Adipocyte (in vitro differentiated cells): ENCODE measurements at regions not wholly inside any gene's neighbourhood (a gene's known extent, or its start where the extent isn't known, plus 50 kb on each side); places are given as distances from the start of the nearest gene placed in this dataset.
"Not testable (repeated sequence)": the region's sequence is repeated elsewhere in the genome, so short reads cannot be mapped to it uniquely, and the experiment has no call there.

Experiments
- DNase-seq: peaks from one replicate; pipeline ENCODE4 v3.0.0-alpha.2; 2015; ENCODE audit warnings: low read depth
- H3K27me3 ChIP-seq: replicated peaks from 2 replicates; pipeline ENCODE4 v1.7.0; 2013; ENCODE audit warnings: mild to moderate bottlenecking, low read length, moderate library complexity; ENCODE audit not compliant: control insufficient read depth, insufficient read depth
- H3K36me3 ChIP-seq: 2 replicates; pipeline ENCODE4 v1.7.0; 2013; ENCODE audit warnings: low read length, mild to moderate bottlenecking, moderate library complexity; ENCODE audit not compliant: control insufficient read depth, insufficient read depth, severe bottlenecking
- H3K4me1 ChIP-seq: 2 replicates; pipeline ENCODE4 v1.7.0; 2013; ENCODE audit warnings: mild to moderate bottlenecking, low read length, moderate library complexity; ENCODE audit not compliant: control insufficient read depth, insufficient read depth
- H3K4me3 ChIP-seq: 2 replicates; pipeline ENCODE4 v1.7.0; 2013; ENCODE audit warnings: mild to moderate bottlenecking, low read length, moderate library complexity
- H3K9ac ChIP-seq: 2 replicates; pipeline ENCODE4 v1.7.0; 2013; ENCODE audit warnings: mild to moderate bottlenecking, low read length, moderate library complexity
- H3K9me3 ChIP-seq: 2 replicates; pipeline ENCODE4 v1.7.0; 2013; ENCODE audit warnings: mild to moderate bottlenecking, low read length, moderate library complexity; ENCODE audit not compliant: control insufficient read depth

- DNase-seq: no peak
- Histone ChIP-seq H3K27me3 (no peaks in the 10 kb centered on the region), H3K4me1 (no peaks in the 10 kb centered on the region), H3K4me3 (no peak overlapping the region), H3K9ac (no peak overlapping the region), H3K36me3 (no peaks in the 10 kb centered on the region), H3K9me3 (peaks cover 22% of the 10 kb centered on the region)
These were observed 212.0 kb downstream of the PCDH17 start for GRCh38 chr13:57843521-57843920.

DNA sequence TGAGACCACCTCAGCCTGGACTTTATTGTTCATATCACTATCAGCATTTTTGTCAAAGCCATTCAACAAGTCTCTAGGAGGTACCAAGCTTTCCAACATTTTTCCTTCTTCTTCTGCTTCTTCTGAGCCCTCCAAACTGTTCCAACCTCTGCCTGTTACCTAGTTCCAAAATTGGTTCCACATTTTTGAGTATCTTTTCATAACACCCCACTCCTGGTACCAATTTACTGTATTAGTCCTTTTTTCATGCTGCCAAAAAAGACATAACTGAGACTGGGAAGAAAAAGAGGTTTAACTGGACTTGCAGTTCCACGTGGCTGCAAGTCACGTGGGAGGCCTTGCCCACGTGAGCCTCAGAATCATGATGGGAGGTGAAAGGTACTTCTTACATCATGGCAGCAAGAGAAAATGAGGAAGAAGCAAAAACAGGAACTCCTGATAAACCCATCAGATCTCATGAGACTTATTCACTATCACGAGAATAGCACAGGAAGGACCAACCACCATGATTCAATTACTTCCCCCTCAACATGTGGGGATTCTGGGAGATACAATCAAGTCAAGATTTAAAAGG is 215.1 kb downstream of the PCDH17 start:
- Histone ChIP-seq H3K4me1 (no peaks in the 10 kb centered on the region), H3K9me3 (peaks cover 22% of the 10 kb centered on the region), H3K36me3 (no peaks in the 10 kb centered on the region), H3K4me3 (no peak overlapping the region), H3K27me3 (no peaks in the 10 kb centered on the region), H3K9ac (no peak overlapping the region)
- no peak for DNase-seq

GRCh38 chr13:57857945-57858344 is 226.4 kb downstream of the PCDH17 start:
- no peak for DNase-seq
- Histone ChIP-seq H3K36me3 (no peaks in the 10 kb centered on the region), H3K4me1 (no peaks in the 10 kb centered on the region)

GRCh38 chr13:57858376-57858775 is 226.8 kb downstream of the PCDH17 start:
- no peaks in the 10 kb centered on the region for H3K27me3 ChIP-seq
- DNase-seq: no peak
- peaks cover 4% of the 10 kb centered on the region for H3K9me3 ChIP-seq
- H3K4me3 ChIP-seq: no peak overlapping the region
- H3K4me1 ChIP-seq: no peaks in the 10 kb centered on the region
- no peaks in the 10 kb centered on the region for H3K36me3 ChIP-seq
- no peak overlapping the region for H3K9ac ChIP-seq

More at GRCh38 chr13:57857945-57858344, 226.4 kb downstream of the PCDH17 start:
- H3K9me3 ChIP-seq: peaks cover 4% of the 10 kb centered on the region
- no peaks in the 10 kb centered on the region for H3K27me3 ChIP-seq
- no peak overlapping the region for H3K9ac ChIP-seq
- no peak overlapping the region for H3K4me3 ChIP-seq

GRCh38 chr13:57862879-57863278 is 231.3 kb downstream of the PCDH17 start:
- H3K27me3 ChIP-seq: no peaks in the 10 kb centered on the region
- no peak overlapping the region for H3K9ac ChIP-seq
- peaks cover 4% of the 10 kb centered on the region for H3K9me3 ChIP-seq
- H3K36me3 ChIP-seq: no peaks in the 10 kb centered on the region
- no peak for DNase-seq
- no peak overlapping the region for H3K4me3 ChIP-seq
- no peaks in the 10 kb centered on the region for H3K4me1 ChIP-seq

DNA sequence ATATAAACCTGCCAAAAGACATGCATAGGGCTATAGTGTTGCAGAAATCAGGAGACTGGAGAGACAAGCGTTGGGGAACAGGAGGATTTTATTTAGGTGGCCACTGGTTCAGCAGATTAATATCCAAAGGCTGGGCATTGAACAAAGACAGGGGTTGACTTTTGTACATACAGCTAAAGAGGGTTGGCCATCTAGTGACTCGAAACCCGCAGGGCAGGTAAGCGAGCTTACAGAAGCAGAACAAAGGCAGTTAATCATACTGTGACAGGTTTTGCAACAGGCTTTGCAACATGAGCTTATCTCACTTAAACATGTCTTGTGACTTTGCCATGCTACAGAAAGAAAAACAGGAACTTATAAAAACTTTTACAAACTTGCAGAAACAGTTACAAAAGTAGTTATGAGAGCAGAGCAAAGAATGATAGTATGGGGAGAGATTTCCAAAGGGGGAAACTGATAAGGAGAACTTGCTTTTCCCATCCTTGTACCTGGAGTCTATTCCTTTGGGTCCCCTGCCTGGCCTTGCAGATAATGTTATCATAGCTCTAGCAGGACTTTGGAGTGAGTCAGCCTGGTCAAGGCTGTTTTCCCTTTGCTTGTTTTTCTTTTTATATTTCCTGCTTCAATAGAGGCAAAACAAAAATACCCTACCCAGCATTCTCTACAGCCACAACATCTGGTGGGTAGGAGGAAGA is 234.2 kb downstream of the PCDH17 start:
- Histone ChIP-seq H3K36me3 (no peaks in the 10 kb centered on the region), H3K4me3 (no peak overlapping the region), H3K9me3 (peaks cover under 1% of the 10 kb centered on the region), H3K9ac (no peak overlapping the region), H3K27me3 (no peaks in the 10 kb centered on the region), H3K4me1 (no peaks in the 10 kb centered on the region)
- DNase-seq: no peak

DNA sequence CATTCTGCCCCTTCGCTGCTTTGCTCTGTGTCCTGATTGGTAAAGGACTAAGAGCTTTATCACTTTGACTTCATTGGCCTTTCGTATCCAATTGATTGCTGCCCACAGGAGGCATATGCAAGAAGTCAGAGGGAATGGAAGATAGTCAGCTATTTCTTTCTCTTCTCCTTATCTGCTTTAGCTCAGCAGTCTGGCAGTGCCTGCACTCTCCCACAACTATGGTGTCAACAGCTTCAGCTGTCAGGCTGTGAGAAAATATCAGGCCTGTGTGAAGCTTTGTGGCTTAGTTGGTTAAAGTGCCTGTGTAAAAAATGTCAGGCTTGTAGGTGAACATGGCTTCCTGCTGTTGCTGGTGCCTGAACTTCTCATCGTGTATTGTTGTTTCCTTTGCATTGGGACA is 243.0 kb downstream of the PCDH17 start:
- Histone ChIP-seq H3K27me3 (no peaks in the 10 kb centered on the region), H3K4me1 (no peaks in the 10 kb centered on the region), H3K4me3 (no peak overlapping the region), H3K9me3 (peaks cover 2% of the 10 kb centered on the region), H3K36me3 (no peaks in the 10 kb centered on the region), H3K9ac (no peak overlapping the region)
- DNase-seq: no peak

DNA sequence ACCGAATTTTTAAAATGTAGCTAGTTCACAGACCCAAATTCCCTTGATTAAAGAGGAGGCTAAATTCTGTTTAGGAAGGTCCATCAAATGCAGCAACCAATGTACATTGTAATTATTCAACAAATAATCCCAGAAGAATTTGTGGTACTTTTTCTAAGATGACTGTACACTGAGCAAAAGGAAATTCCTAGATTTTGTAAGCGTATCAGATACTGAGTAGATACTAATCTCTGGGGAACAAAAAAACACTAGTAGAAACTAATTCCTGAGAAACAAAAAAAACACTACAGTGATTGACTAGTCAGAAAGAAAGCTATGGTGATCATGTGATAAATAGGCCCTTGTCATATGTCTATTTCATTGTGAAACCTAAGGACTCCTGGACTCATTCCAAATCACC is 246.1 kb downstream of the PCDH17 start:
- H3K36me3 ChIP-seq: no peaks in the 10 kb centered on the region
- no peaks in the 10 kb centered on the region for H3K27me3 ChIP-seq
- H3K9ac ChIP-seq: no peak overlapping the region
- H3K9me3 ChIP-seq: peaks cover 2% of the 10 kb centered on the region
- no peak overlapping the region for H3K4me3 ChIP-seq
- H3K4me1 ChIP-seq: no peaks in the 10 kb centered on the region
- no peak for DNase-seq

DNA sequence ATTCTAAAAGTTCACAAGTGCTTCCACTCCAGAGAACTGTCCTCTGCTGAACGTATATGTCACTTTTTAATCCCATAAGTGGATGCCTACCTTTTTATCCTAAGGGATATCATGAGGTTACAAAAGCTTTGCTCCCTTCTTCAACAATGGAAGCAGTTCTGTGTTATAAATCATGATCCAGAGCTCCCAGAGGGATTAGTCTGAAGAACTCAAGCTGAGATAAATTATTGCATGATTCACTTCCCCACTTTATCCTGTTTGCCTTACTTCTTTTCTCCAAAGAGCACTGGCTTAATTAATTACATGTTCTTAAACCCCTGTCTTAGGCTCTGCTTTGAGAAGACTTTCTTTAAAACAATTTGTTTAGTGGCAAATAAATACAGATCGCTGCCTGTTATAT is 246.7 kb downstream of the PCDH17 start:
- Histone ChIP-seq H3K27me3 (no peaks in the 10 kb centered on the region), H3K9ac (no peak overlapping the region), H3K36me3 (no peaks in the 10 kb centered on the region), H3K9me3 (peaks cover 2% of the 10 kb centered on the region), H3K4me3 (no peak overlapping the region), H3K4me1 (no peaks in the 10 kb centered on the region)
- no peak for DNase-seq

DNA sequence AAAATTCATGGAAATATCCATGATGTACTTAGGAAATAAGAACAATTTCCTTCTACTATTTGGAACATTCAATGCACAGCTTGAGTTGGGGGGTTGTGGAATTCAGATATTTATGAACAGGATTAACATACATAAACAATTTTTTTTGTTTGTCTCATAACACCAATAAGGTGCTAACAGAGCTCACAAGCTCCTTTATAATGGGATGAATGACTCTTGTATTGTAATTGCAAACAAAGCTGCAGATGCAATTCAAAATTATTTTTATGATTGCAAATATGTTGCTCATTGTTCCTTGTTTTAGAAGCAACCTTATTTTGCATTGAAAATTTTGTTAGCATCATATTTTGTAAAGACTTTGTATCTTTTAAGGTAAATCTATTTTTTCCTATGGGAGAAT is 265.7 kb downstream of the PCDH17 start:
- no peak for DNase-seq
- H3K4me1 ChIP-seq: no peaks in the 10 kb centered on the region
- H3K27me3 ChIP-seq: no peaks in the 10 kb centered on the region
- H3K4me3 ChIP-seq: no peak overlapping the region
- H3K9ac ChIP-seq: no peak overlapping the region
- no peaks in the 10 kb centered on the region for H3K36me3 ChIP-seq
- no peaks in the 10 kb centered on the region for H3K9me3 ChIP-seq

DNA sequence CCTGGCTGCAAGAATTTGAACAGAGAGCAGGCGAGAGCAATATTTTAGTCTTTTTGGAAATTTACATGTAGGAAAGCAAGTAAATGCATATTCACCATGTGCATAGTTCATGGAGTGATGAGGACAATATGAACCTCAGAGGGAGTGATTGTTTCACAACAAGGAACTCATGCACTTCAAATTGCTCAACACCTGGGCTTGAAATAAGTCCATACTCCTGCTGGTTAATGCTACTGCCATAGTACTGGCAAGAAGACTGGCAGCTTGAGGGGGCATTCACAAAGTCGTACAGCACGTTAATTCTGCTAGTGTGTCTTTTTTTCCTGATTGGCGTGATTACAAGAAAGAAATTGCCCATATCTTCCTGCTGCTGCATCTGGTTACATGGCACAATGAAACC is 267.6 kb downstream of the PCDH17 start:
- Histone ChIP-seq H3K4me3 (no peak overlapping the region), H3K9ac (no peak overlapping the region), H3K27me3 (no peaks in the 10 kb centered on the region), H3K9me3 (no peaks in the 10 kb centered on the region), H3K4me1 (no peaks in the 10 kb centered on the region), H3K36me3 (no peaks in the 10 kb centered on the region)
- no peak for DNase-seq

DNA sequence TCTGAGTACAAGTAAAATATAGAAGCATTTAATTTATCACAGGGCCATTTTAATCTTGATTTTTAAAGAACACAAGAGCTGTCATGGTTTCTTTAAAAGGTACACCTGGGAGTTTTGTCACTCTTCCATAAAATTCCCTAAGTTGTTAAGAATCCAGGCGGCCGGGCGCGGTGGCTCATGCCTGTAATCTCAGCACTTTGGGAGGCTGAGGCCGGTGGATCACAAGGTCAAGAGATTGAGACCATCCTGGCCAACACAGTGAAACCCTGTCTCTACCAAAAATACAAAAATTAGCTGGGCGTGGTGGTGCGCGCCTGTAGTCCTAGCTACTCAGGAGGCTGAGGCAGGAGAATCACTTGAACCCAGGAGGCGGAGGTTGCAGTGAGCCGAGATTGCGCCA is 278.3 kb downstream of the PCDH17 start:
- not testable (repeated sequence) for H3K27me3 ChIP-seq, H3K9ac ChIP-seq, H3K4me3 ChIP-seq, DNase-seq, H3K4me1 ChIP-seq, H3K36me3 ChIP-seq
- peaks cover 11% of the 10 kb centered on the region for H3K9me3 ChIP-seq
